Natural killer cell (primary cell): ENCODE measurements at regions not wholly inside any gene's neighbourhood (a gene's known extent, or its start where the extent isn't known, plus 50 kb on each side); places are given as distances from the start of the nearest gene placed in this dataset.

Experiments
- ATAC-seq, 3 donors: fragments of 150-1000 bp in 2 of 3; fragments of 200-7000 bp in 1 of 3; cut with Tn5 transposase; 1 replicate in 1 of 3; 2 replicates in 2 of 3; pipeline ENCODE4 v1.10.0; 2021; ENCODE audit warnings: mild to moderate bottlenecking in 2 of 3, moderate library complexity in 2 of 3
- DNase-seq, 2 donors: peaks; one replicate each; pipeline versions ENCODE4 v3.0.0 to v3.0.0-alpha.2; 2013 to 2021; ENCODE audit warnings: mixed read lengths in 1 of 2
- H3K27ac ChIP-seq: one replicate; pipeline ENCODE4 v1.5.1; 2013; ENCODE audit warnings: mild to moderate bottlenecking, low read length
- H3K27me3 ChIP-seq: one replicate; pipeline ENCODE4 v1.6.1; 2013; ENCODE audit warnings: low read length; ENCODE audit not compliant: control insufficient read depth, insufficient read depth
- H3K36me3 ChIP-seq: one replicate; pipeline ENCODE4 v1.6.1; 2013; ENCODE audit warnings: low read length; ENCODE audit not compliant: control insufficient read depth, insufficient read depth
- H3K4me1 ChIP-seq: one replicate; pipeline ENCODE4 v1.6.1; 2013; ENCODE audit warnings: low read length; ENCODE audit not compliant: control insufficient read depth, insufficient read depth
- H3K4me3 ChIP-seq: one replicate; pipeline ENCODE4 v1.5.1; 2013; ENCODE audit warnings: low read length
- H3K9me3 ChIP-seq: one replicate; pipeline ENCODE4 v1.6.1; 2013; ENCODE audit warnings: low read length; ENCODE audit not compliant: control insufficient read depth, insufficient read depth
- H3K27ac Mint-ChIP-seq, 2 donors: one replicate each; pipeline ENCODE4 v1.8.0; 2022; ENCODE audit warnings: mild to moderate bottlenecking in 2 of 2, mixed read lengths in 2 of 2, moderate library complexity in 1 of 2
- H3K27me3 Mint-ChIP-seq, 2 donors: one replicate each; pipeline ENCODE4 v1.8.0; 2022; ENCODE audit warnings: low read depth in 2 of 2, mixed read lengths in 2 of 2
- H3K36me3 Mint-ChIP-seq: one replicate; pipeline ENCODE4 v1.8.0; 2022; ENCODE audit warnings: mixed read lengths
- H3K4me1 Mint-ChIP-seq, 2 donors: one replicate each; pipeline ENCODE4 v1.8.0; 2022; ENCODE audit warnings: mixed read lengths in 2 of 2
- H3K4me3 Mint-ChIP-seq: one replicate; pipeline ENCODE4 v1.8.0; 2022; ENCODE audit warnings: mild to moderate bottlenecking, moderate library complexity, mixed read lengths
- H3K9me3 Mint-ChIP-seq, 2 donors: one replicate each; pipeline ENCODE4 v1.8.0; 2022; ENCODE audit warnings: mixed read lengths in 2 of 2
- WGBS: methylation state at CpG from one replicate; pipeline ENCODE4 v1.1.7; 2013; ENCODE audit warnings: missing lambda C conversion rate; ENCODE audit not compliant: insufficient coverage; 5-methylcytosine and 5-hydroxymethylcytosine counted together
- intact Hi-C: fragments of 100-400 bp; cut with micrococcal nuclease; formaldehyde crosslinking; loops from one replicate; pipeline ENCODE4 v1.14.2; 2022
- TF ChIP-seq, protein P1 (sequence below): fragments of 200-600 bp; IDR thresholded peaks from one replicate; pipeline ENCODE4 v1.8.0; 2022; ENCODE audit warnings: antibody characterized with exemption

GRCh38 chr19:27694361-27695055 is 1518.4 kb downstream of the UQCRFS1 start:
- intact Hi-C loops, result no loop called here
- Mint-ChIP-seq H3K27me3 (no peaks in the 10 kb centered on the region), H3K4me3 (no peak overlapping the region), H3K36me3 (peaks cover 16% of the 10 kb centered on the region), H3K27ac (no peak overlapping the region), H3K4me1 (no peaks in the 10 kb centered on the region), H3K9me3 (peaks cover 15 to 28% of the 10 kb centered on the region in 2 donors)
- DNase-seq (no peak), ATAC-seq (no peak)
- Histone ChIP-seq H3K9me3 (peaks cover 29% of the 10 kb centered on the region), H3K27me3 (no peaks in the 10 kb centered on the region), H3K27ac (no peak overlapping the region), H3K4me3 (no peak overlapping the region), H3K4me1 (no peaks in the 10 kb centered on the region), H3K36me3 (no peaks in the 10 kb centered on the region)
- TF ChIP-seq, protein P1, sequence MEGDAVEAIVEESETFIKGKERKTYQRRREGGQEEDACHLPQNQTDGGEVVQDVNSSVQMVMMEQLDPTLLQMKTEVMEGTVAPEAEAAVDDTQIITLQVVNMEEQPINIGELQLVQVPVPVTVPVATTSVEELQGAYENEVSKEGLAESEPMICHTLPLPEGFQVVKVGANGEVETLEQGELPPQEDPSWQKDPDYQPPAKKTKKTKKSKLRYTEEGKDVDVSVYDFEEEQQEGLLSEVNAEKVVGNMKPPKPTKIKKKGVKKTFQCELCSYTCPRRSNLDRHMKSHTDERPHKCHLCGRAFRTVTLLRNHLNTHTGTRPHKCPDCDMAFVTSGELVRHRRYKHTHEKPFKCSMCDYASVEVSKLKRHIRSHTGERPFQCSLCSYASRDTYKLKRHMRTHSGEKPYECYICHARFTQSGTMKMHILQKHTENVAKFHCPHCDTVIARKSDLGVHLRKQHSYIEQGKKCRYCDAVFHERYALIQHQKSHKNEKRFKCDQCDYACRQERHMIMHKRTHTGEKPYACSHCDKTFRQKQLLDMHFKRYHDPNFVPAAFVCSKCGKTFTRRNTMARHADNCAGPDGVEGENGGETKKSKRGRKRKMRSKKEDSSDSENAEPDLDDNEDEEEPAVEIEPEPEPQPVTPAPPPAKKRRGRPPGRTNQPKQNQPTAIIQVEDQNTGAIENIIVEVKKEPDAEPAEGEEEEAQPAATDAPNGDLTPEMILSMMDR, result no peak
- WGBS, result 69% methylated on average over 3 of the region's 3 CpGs

GRCh38 chr19:27691991-27692390 is 1521.0 kb downstream of the UQCRFS1 start:
- Mint-ChIP-seq H3K27ac (no peak overlapping the region), H3K36me3 (peaks cover 7% of the 10 kb centered on the region), H3K4me1 (no peaks in the 10 kb centered on the region), H3K4me3 (no peak overlapping the region), H3K9me3 (peaks cover 8 to 16% of the 10 kb centered on the region in 2 donors), H3K27me3 (no peaks in the 10 kb centered on the region)
- 79% methylated on average over 4 of the region's 4 CpGs for WGBS
- no peak for DNase-seq
- TF ChIP-seq, protein P1, result no peak
- no peak for ATAC-seq
- no peaks in the 10 kb centered on the region for H3K27me3 ChIP-seq
- no peaks in the 10 kb centered on the region for H3K4me1 ChIP-seq
- no peak overlapping the region for H3K27ac ChIP-seq
- intact Hi-C loops, result no loop called here
- H3K36me3 ChIP-seq, result no peaks in the 10 kb centered on the region
- no peak overlapping the region for H3K4me3 ChIP-seq
- peaks cover 31% of the 10 kb centered on the region for H3K9me3 ChIP-seq

DNA sequence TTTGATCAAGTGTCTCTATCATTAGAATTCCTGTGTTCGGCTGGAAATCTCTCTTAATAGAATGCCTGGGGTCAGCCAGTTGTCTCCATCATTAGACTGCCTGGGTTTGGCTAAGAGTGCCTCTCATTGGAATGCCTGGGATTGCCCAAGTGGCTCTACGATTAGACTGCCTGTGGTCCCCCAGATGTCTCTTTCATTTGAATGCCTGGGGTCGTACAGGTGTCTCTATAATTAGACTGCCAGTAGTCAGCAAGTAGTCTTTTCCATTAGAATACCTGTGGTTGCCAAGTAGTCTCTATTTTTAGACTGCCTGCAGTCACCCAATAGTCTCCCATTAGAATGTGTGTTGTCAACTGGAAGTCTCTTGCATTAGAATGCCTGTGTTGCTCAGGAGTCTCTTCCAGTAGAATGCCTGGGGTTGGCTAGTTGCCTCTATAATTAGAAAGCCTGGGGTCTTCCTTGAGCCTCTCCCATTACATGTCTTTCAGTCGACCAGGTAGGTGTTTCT is 1523.2 kb downstream of the UQCRFS1 start:
- intact Hi-C loops, result no loop called here
- Histone ChIP-seq H3K4me1 (no peaks in the 10 kb centered on the region), H3K36me3 (no peaks in the 10 kb centered on the region), H3K9me3 (peaks cover 31% of the 10 kb centered on the region), H3K27me3 (no peaks in the 10 kb centered on the region), H3K27ac (no peak overlapping the region), H3K4me3 (no peak overlapping the region)
- TF ChIP-seq, protein P1, result no peak
- Mint-ChIP-seq H3K9me3 (peaks cover 5 to 16% of the 10 kb centered on the region in 2 donors), H3K36me3 (peaks cover 7% of the 10 kb centered on the region), H3K4me1 (no peaks in the 10 kb centered on the region), H3K27ac (no peak overlapping the region), H3K27me3 (no peaks in the 10 kb centered on the region), H3K4me3 (no peak overlapping the region)
- DNase-seq (no peak), ATAC-seq (no peak)
- 70% methylated on average over 4 of the region's 4 CpGs for WGBS

- Mint-ChIP-seq H3K9me3 (no peaks in the 10 kb centered on the region), H3K4me1 (no peaks in the 10 kb centered on the region), H3K4me3 (no peak overlapping the region), H3K27ac (no peak overlapping the region), H3K36me3 (no peaks in the 10 kb centered on the region), H3K27me3 (no peaks in the 10 kb centered on the region)
- no peaks in the 10 kb centered on the region for H3K36me3 ChIP-seq
- intact Hi-C loops, result no loop called here
- no peaks in the 10 kb centered on the region for H3K4me1 ChIP-seq
- DNase-seq (no peak), ATAC-seq (no peak)
- no peaks in the 10 kb centered on the region for H3K27me3 ChIP-seq
- 79% methylated on average over 1 of the region's 2 CpGs for WGBS
- TF ChIP-seq, protein P1, result no peak
- no peak overlapping the region for H3K27ac ChIP-seq
- H3K4me3 ChIP-seq, result no peak overlapping the region
- peaks cover 6% of the 10 kb centered on the region for H3K9me3 ChIP-seq
These were observed 1528.7 kb downstream of the UQCRFS1 start for GRCh38 chr19:27684293-27684692.
